ENCODE measurements at regions not wholly inside any gene's neighbourhood (a gene's known extent, or its start where the extent isn't known, plus 50 kb on each side); places are given as distances from the start of the nearest gene placed in this dataset.

DNA sequence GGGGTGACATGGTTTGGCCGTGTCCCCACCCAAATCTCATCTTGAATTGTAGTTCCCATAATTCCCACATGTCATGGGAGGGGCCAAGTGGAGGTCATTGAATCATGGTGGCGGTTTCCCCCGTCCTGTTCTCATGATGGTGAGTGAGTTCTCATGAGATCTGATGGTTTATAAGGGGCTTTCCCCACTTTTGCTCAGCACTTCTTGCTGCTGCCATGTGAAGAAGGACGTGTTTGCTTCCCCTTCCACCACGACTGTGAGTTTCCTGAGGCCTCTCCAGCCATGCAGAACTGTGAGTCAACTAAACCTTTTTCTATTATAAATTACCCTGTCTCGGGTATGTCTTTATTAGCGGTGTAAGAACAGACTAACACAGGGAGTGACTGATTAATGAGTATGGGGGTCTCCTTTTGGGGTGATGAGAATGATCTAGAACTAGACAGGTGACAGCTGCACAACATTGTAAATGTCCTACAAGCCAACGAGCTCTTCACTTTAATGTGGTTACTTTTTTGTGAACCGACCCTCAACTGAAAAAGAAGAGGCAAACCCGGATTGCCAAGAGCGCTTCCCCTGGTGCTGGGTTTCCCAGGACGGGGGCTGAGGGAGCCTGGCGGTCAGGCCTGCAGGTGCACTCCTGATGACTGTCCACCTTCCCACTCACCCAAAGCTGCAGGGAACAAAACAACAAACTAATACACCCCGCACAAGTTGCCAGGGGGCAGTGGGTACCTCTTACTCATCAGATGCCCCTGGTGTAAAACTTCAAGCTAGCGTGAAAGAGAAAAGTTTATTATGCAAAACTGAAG is 90.1 kb downstream of the NCOR2 start:
- POLR2A ChIA-PET (ENCODE audit: unreplicated experiment) = no interaction called here
- in situ Hi-C loops (cut with MboI; ENCODE audit: low sequenced_read_pairs) (no loop called here), dilution Hi-C loops (cut with HindIII; ENCODE audit: low sequenced_read_pairs, unreplicated experiment) (no loop called here), intact Hi-C loops (cut with micrococcal nuclease) (no loop called here)
- peaks cover 58% of the 10 kb centered on the region for H3K36me3 ChIP-seq (ENCODE audit: control insufficient read depth, insufficient read depth, low read length)
- no peak overlapping the region for H4K5ac ChIP-seq (ENCODE audit: low read depth, low read length)
- no peak overlapping the region for H2AK5ac ChIP-seq (ENCODE audit: low read depth, low read length)
- H3K4me1 ChIP-seq (ENCODE audit: control insufficient read depth, insufficient read depth, low read length) = peaks cover 7% of the 10 kb centered on the region; the same call in 1 of the 2 replicates
- no peak overlapping the region for H3K9ac ChIP-seq (ENCODE audit: low read depth, low read length)
- H4K20me1 ChIP-seq (ENCODE audit: insufficient read depth, low read length) = peaks cover 48% of the 10 kb centered on the region
- no peak overlapping the region for H3K4me3 ChIP-seq (ENCODE audit: insufficient read depth, low read depth, low read length)
- H4K8ac ChIP-seq (ENCODE audit: low read depth in 2 of 2, low read length in 2 of 2) = no peak overlapping the region
- no peak overlapping the region for H3K27ac ChIP-seq (ENCODE audit: insufficient read depth, low read length)
- H3K9me1 ChIP-seq (ENCODE audit: insufficient read depth, low read length) = peaks cover 9% of the 10 kb centered on the region
- no peak for ATAC-seq (ENCODE audit: low read depth)
- no peaks in the 10 kb centered on the region for H3K27me3 ChIP-seq (ENCODE audit: control insufficient read depth, insufficient read depth, low read length)
- 80% methylated on average over 2 of the region's 15 CpGs; no CpG with 5 or more reads in 1 of the 2 experiments for WGBS, 2 experiments (ENCODE audit: extremely low coverage in 2 of 2, insufficient read length in 1 of 2)
- no peak for DNase-seq
- no peak overlapping the region for H3K4ac ChIP-seq (ENCODE audit: low read depth, low read length)
- no TSS peak for BruUV-seq (replicated peaks)
- no peak overlapping the region for H3K14ac ChIP-seq (replicated peaks; ENCODE audit: low read depth, low read length)
- H2BK20ac ChIP-seq (ENCODE audit: low read depth, low read length) = no peak overlapping the region
- no peak overlapping the region for H3K4me2 ChIP-seq (ENCODE audit: low read depth, low read length)
- no peak overlapping the region for H2BK5ac ChIP-seq (ENCODE audit: low read depth, low read length, poor library complexity, severe bottlenecking)
- H4K91ac ChIP-seq (ENCODE audit: insufficient read depth, low read depth, low read length) = no peak overlapping the region
- peaks cover 11% of the 10 kb centered on the region for H3K9me3 ChIP-seq (ENCODE audit: control insufficient read depth, insufficient read depth, low read length)
- no peak overlapping the region for H3K56ac ChIP-seq (ENCODE audit: extremely low read depth, insufficient read depth, low read length)
- H2BK120ac ChIP-seq (ENCODE audit: low read depth, low read length) = no peak overlapping the region
- CTCF ChIA-PET = no interaction called here
- H2AK9ac ChIP-seq (replicated peaks; ENCODE audit: low read depth, low read length, poor library complexity) = no peak overlapping the region
- TF ChIP-seq SMC3 (IDR thresholded peaks at IDR 0.05; ENCODE audit: low read depth, low read length) (no peak), CHD1 (IDR thresholded peaks at IDR 0.05; ENCODE audit: low read depth, low read length) (no peak), RAD21 (IDR thresholded peaks at IDR 0.05; ENCODE audit: low read length) (no peak), NFE2L2 (IDR thresholded peaks at IDR 0.05; ENCODE audit: low read depth, low read length) (no peak), MXI1 (IDR thresholded peaks at IDR 0.05; ENCODE audit: borderline replicate concordance, low read depth, low read length) (no peak), RCOR1 (IDR thresholded peaks at IDR 0.05; ENCODE audit: insufficient replicate concordance, low read length) (no peak)
- TF ChIP-seq, protein P1, sequence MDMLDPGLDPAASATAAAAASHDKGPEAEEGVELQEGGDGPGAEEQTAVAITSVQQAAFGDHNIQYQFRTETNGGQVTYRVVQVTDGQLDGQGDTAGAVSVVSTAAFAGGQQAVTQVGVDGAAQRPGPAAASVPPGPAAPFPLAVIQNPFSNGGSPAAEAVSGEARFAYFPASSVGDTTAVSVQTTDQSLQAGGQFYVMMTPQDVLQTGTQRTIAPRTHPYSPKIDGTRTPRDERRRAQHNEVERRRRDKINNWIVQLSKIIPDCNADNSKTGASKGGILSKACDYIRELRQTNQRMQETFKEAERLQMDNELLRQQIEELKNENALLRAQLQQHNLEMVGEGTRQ (IDR thresholded peaks at IDR 0.05; ENCODE audit: low read depth, low read length) = no peak
- TF ChIP-seq, protein P2, sequence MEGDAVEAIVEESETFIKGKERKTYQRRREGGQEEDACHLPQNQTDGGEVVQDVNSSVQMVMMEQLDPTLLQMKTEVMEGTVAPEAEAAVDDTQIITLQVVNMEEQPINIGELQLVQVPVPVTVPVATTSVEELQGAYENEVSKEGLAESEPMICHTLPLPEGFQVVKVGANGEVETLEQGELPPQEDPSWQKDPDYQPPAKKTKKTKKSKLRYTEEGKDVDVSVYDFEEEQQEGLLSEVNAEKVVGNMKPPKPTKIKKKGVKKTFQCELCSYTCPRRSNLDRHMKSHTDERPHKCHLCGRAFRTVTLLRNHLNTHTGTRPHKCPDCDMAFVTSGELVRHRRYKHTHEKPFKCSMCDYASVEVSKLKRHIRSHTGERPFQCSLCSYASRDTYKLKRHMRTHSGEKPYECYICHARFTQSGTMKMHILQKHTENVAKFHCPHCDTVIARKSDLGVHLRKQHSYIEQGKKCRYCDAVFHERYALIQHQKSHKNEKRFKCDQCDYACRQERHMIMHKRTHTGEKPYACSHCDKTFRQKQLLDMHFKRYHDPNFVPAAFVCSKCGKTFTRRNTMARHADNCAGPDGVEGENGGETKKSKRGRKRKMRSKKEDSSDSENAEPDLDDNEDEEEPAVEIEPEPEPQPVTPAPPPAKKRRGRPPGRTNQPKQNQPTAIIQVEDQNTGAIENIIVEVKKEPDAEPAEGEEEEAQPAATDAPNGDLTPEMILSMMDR (conservative IDR thresholded peaks at IDR 0.05; ENCODE audit: low read depth, low read length) = no peak
- TF ChIP-seq, protein P3, sequence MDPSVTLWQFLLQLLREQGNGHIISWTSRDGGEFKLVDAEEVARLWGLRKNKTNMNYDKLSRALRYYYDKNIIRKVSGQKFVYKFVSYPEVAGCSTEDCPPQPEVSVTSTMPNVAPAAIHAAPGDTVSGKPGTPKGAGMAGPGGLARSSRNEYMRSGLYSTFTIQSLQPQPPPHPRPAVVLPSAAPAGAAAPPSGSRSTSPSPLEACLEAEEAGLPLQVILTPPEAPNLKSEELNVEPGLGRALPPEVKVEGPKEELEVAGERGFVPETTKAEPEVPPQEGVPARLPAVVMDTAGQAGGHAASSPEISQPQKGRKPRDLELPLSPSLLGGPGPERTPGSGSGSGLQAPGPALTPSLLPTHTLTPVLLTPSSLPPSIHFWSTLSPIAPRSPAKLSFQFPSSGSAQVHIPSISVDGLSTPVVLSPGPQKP (IDR thresholded peaks at IDR 0.05; ENCODE audit: borderline replicate concordance, low read depth, low read length) = no peak
- H2AFZ ChIP-seq (replicated peaks; ENCODE audit: low read length, poor library complexity) = no peak overlapping the region
- H3K18ac ChIP-seq (ENCODE audit: low read depth, low read length) = no peak overlapping the region
- H3K23ac ChIP-seq (ENCODE audit: low read depth, low read length) = no peak overlapping the region
- H3K79me1 ChIP-seq (ENCODE audit: low read depth in 1 of 2, low read length in 2 of 2) = peaks cover 28 to 86% of the 10 kb centered on the region in 2 experiments
- H2BK15ac ChIP-seq (ENCODE audit: low read depth, low read length) = no peak overlapping the region

All from IMR-90 (cell line).